RWPE1 (cell line): ENCODE measurements at regions not wholly inside any gene's neighbourhood (a gene's known extent, or its start where the extent isn't known, plus 50 kb on each side); places are given as distances from the start of the nearest gene placed in this dataset.

ENCODE experiments used
- CTCF ChIA-PET: fragments of 350-600 bp; sonication (Branson Sonifier 250); formaldehyde crosslinking; extraction: SDS; loops from one replicate; lab custom pipeline; 2021; lab: Yijun Ruan, JAX
- POLR2A ChIA-PET: fragments of 400-600 bp; formaldehyde crosslinking; extraction: SDS; loops from one replicate; lab custom pipeline; 2020; ENCODE audit warnings: antibody characterized with exemption; ENCODE audit not compliant: low non-redundant PET; lab: Yijun Ruan, JAX
- DNase-seq: peaks from one replicate; pipeline ENCODE4 v3.0.0; 2012; ENCODE audit warnings: low spot score
- H3K27ac ChIP-seq: fragments of 450-650 bp; 2 replicates; pipeline ENCODE4 v1.5.1; 2017
- CTCF ChIP-seq: fragments of 450-650 bp; conservative IDR thresholded peaks from 2 replicates; pipeline ENCODE4 v1.5.1; 2017; ENCODE audit warnings: low read depth, mild to moderate bottlenecking

GRCh38 chr3:109897734-109898133, 560.4 kb upstream of the DPPA4 start:
- TF ChIP-seq CTCF: no peak
- no peak for DNase-seq
- ChIA-PET POLR2A (no interaction called here), CTCF (no interaction called here)
- no peak overlapping the region for H3K27ac ChIP-seq

GRCh38 chr3:109899925-109900324, 562.6 kb upstream of the DPPA4 start:
- POLR2A ChIA-PET: no interaction called here
- no peak overlapping the region for H3K27ac ChIP-seq
- CTCF ChIA-PET: no interaction called here
- no peak for DNase-seq
- TF ChIP-seq CTCF: no peak

DNA sequence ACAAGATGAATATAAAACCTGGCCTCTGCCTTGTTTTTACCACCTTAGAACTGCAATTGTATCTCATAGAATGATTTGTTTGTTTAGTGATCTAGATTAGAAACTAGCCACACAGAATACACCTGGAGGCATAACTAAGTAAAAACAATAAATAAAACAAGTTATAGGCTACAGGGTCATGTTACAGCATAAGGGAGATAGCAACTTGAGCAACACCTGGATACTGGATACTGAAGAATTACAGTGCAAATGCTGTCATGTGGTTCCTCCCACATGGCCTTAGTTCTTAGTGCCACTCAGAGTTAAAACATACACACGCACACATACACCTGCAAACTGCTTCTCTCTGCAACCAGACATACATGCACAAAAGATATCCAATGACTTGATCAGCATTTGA, 563.4 kb upstream of the DPPA4 start:
- no peak for DNase-seq
- H3K27ac ChIP-seq: no peak overlapping the region
- no peak for TF ChIP-seq CTCF
- POLR2A ChIA-PET: no interaction called here
- CTCF ChIA-PET: no interaction called here

- ChIA-PET CTCF (interaction anchor here (0.5 kb wide), 1 partner anchor 861 kb away, joined by 3 read pairs; no protein-coding TSS in a partner anchor), POLR2A (no interaction called here)
- no peak for DNase-seq
- H3K27ac ChIP-seq: no peak overlapping the region
- TF ChIP-seq CTCF: no peak
Measured at GRCh38 chr3:109902549-109902948, 565.2 kb upstream of the DPPA4 start.

DNA sequence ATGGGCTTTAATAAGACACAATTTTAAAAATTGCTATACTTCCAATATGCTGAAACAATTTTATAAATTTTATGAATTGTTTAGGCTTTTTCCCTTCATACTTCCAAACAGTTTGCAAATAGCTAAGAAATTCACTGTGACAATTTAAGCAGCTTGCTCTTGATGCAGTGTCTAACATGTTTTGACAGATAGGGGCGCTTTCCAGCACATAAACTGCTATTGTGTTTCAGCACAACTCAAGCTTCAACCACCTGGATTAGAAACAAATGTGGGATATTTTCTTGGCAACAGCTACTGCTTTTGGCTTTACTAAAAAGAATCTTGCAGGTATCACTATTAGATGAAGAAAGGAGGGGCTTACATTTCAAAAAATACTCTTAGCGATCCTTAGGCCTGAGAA, 565.8 kb upstream of the DPPA4 start:
- no peak overlapping the region for H3K27ac ChIP-seq
- DNase-seq: no peak
- TF ChIP-seq CTCF: no peak
- POLR2A ChIA-PET: no interaction called here
- CTCF ChIA-PET: interaction anchor here (0.5 kb wide), 1 partner anchor 860 kb away, joined by 3 read pairs; no protein-coding TSS in a partner anchor

- CTCF ChIA-PET: interaction anchor here (0.8 kb wide), 1 partner anchor 601 kb away, joined by 3 read pairs; no protein-coding TSS in a partner anchor
- POLR2A ChIA-PET: no interaction called here
- no peak overlapping the region for H3K27ac ChIP-seq
- TF ChIP-seq CTCF: no peak
- DNase-seq: no peak
Measured at GRCh38 chr3:109910772-109911171, 573.4 kb upstream of the DPPA4 start.
